IMR-90 (cell line): ENCODE measurements at regions not wholly inside any gene's neighbourhood (a gene's known extent, or its start where the extent isn't known, plus 50 kb on each side); places are given as distances from the start of the nearest gene placed in this dataset.

Experiments
- ATAC-seq: fragments of 200-7000 bp; cut with Tn5 transposase; 2 replicates; pipeline ENCODE4 v1.9.1; 2020; ENCODE audit warnings: low read depth, mild to moderate bottlenecking, moderate library complexity
- BruUV-seq: library from RNA; stranded (reverse); fragments of 400-500 nt; replicated peaks from 2 replicates; lab custom pipeline; 2021; lab: Mats Ljungman, UMichigan
- CTCF ChIA-PET: fragments of 300-600 bp; formaldehyde crosslinking; extraction: SDS; loops from one replicate; lab custom pipeline; 2021; ENCODE audit warnings: antibody characterized with exemption; lab: Yijun Ruan, JAX
- POLR2A ChIA-PET: fragments of 300-600 bp; sonication (Branson Sonifier 250); formaldehyde crosslinking; loops from one replicate; lab custom pipeline; 2022; ENCODE audit warnings: antibody characterized with exemption; ENCODE audit not compliant: unreplicated experiment; lab: Charles Lee
- DNase-seq: peaks from one replicate; pipeline ENCODE4 v3.0.0; 2013
- H2AFZ ChIP-seq: replicated peaks from 2 replicates; pipeline ENCODE3; 2013; ENCODE audit warnings: low read length, mild to moderate bottlenecking; ENCODE audit not compliant: poor library complexity
- H2AK5ac ChIP-seq: 2 replicates; pipeline ENCODE4 v1.6.1; 2013; ENCODE audit warnings: low read depth, low read length, inconsistent platforms
- H2AK9ac ChIP-seq: replicated peaks from 2 replicates; pipeline ENCODE3; 2013; ENCODE audit warnings: mild to moderate bottlenecking, low read depth, low read length, moderate library complexity; ENCODE audit not compliant: poor library complexity
- H2BK120ac ChIP-seq: 2 replicates; pipeline ENCODE4 v1.6.1; 2013; ENCODE audit warnings: low read depth, low read length, inconsistent platforms
- H2BK15ac ChIP-seq: 3 replicates; pipeline ENCODE4 v1.6.1; 2013; ENCODE audit warnings: low read depth, low read length, inconsistent platforms
- H2BK20ac ChIP-seq: 2 replicates; pipeline ENCODE4 v1.6.1; 2013; ENCODE audit warnings: low read depth, mild to moderate bottlenecking, inconsistent platforms, low read length, moderate library complexity
- H2BK5ac ChIP-seq: 2 replicates; pipeline ENCODE4 v1.6.1; 2013; ENCODE audit warnings: mild to moderate bottlenecking, low read depth, low read length, inconsistent platforms; ENCODE audit not compliant: poor library complexity, severe bottlenecking
- H3K14ac ChIP-seq: replicated peaks from 2 replicates; pipeline ENCODE4 v1.6.1; 2013; ENCODE audit warnings: low read depth, low read length, inconsistent platforms
- H3K18ac ChIP-seq: 2 replicates; pipeline ENCODE4 v1.6.1; 2013; ENCODE audit warnings: low read depth, low read length, control low read depth
- H3K23ac ChIP-seq: 2 replicates; pipeline ENCODE4 v1.6.1; 2013; ENCODE audit warnings: low read depth, low read length, inconsistent platforms
- H3K27ac ChIP-seq: 2 replicates; pipeline ENCODE4 v1.5.1; 2013; ENCODE audit warnings: mild to moderate bottlenecking, control low read depth, low read length; ENCODE audit not compliant: insufficient read depth
- H3K27me3 ChIP-seq: 2 replicates; pipeline ENCODE4 v1.6.1; 2013; ENCODE audit warnings: low read length; ENCODE audit not compliant: control insufficient read depth, insufficient read depth
- H3K36me3 ChIP-seq: 2 replicates; pipeline ENCODE4 v1.6.1; 2013; ENCODE audit warnings: low read length, mixed read lengths; ENCODE audit not compliant: control insufficient read depth, insufficient read depth
- H3K4ac ChIP-seq: 2 replicates; pipeline ENCODE4 v1.6.1; 2013; ENCODE audit warnings: low read depth, low read length, inconsistent platforms
- H3K4me1 ChIP-seq: 2 replicates; pipeline ENCODE4 v1.6.1; 2013; ENCODE audit warnings: low read length, mixed read lengths; ENCODE audit not compliant: control insufficient read depth, insufficient read depth
- H3K4me2 ChIP-seq: 2 replicates; pipeline ENCODE4 v1.6.1; 2013; ENCODE audit warnings: low read depth, mild to moderate bottlenecking, control low read depth, low read length, moderate library complexity
- H3K4me3 ChIP-seq: 2 replicates; pipeline ENCODE4 v1.5.1; 2013; ENCODE audit warnings: low read depth, mild to moderate bottlenecking, control low read depth, low read length, moderate library complexity; ENCODE audit not compliant: insufficient read depth
- H3K56ac ChIP-seq: 2 replicates; pipeline ENCODE4 v1.6.1; 2013; ENCODE audit warnings: low read length, inconsistent platforms; ENCODE audit not compliant: insufficient read depth; ENCODE audit errors: extremely low read depth
- H3K79me1 ChIP-seq, 2 experiments: 2 replicates each; pipeline ENCODE4 v1.6.1; 2013; ENCODE audit warnings: low read length in 2 of 2, inconsistent platforms in 1 of 2, low read depth in 1 of 2
- H3K9ac ChIP-seq: 2 replicates; pipeline ENCODE4 v1.6.1; 2013; ENCODE audit warnings: low read depth, low read length, control low read depth
- H3K9me1 ChIP-seq: 2 replicates; pipeline ENCODE4 v1.6.1; 2013; ENCODE audit warnings: low read length, inconsistent platforms; ENCODE audit not compliant: insufficient read depth
- H3K9me3 ChIP-seq: 2 replicates; pipeline ENCODE4 v1.6.1; 2013; ENCODE audit warnings: low read length; ENCODE audit not compliant: control insufficient read depth, insufficient read depth
- H4K20me1 ChIP-seq: 2 replicates; pipeline ENCODE4 v1.6.1; 2013; ENCODE audit warnings: low read length, inconsistent platforms; ENCODE audit not compliant: insufficient read depth
- H4K5ac ChIP-seq: 2 replicates; pipeline ENCODE4 v1.6.1; 2013; ENCODE audit warnings: mild to moderate bottlenecking, low read depth, low read length, control low read depth
- H4K8ac ChIP-seq, 2 experiments: 2 replicates each; pipeline ENCODE4 v1.6.1; 2013; ENCODE audit warnings: low read depth in 2 of 2, low read length in 2 of 2, control low read depth in 1 of 2, inconsistent platforms in 1 of 2
- H4K91ac ChIP-seq: 2 replicates; pipeline ENCODE4 v1.6.1; 2013; ENCODE audit warnings: low read depth, low read length, inconsistent platforms; ENCODE audit not compliant: insufficient read depth
- BHLHE40 ChIP-seq: fragments of 150-350 bp; IDR thresholded peaks from 2 replicates; pipeline ENCODE4 v1.6.1; 2016; ENCODE audit warnings: mild to moderate bottlenecking, low read depth, low read length
- CEBPB ChIP-seq: IDR thresholded peaks from 2 replicates; pipeline ENCODE4 v1.6.1; 2012; ENCODE audit warnings: low read depth, low read length, improper control_type of control experiment
- CHD1 ChIP-seq: IDR thresholded peaks from 2 replicates; pipeline ENCODE4 v1.6.1; 2012; ENCODE audit warnings: low read depth, low read length, improper control_type of control experiment
- FOS ChIP-seq: fragments of 150-350 bp; IDR thresholded peaks from 2 replicates; pipeline ENCODE4 v1.6.1; 2016; ENCODE audit warnings: low read depth, low read length
- MAFK ChIP-seq: IDR thresholded peaks from 2 replicates; pipeline ENCODE4 v1.6.1; 2012; ENCODE audit warnings: low read depth, low read length, improper control_type of control experiment
- MAZ ChIP-seq: IDR thresholded peaks from 2 replicates; pipeline ENCODE4 v1.6.1; 2012; ENCODE audit warnings: low read depth, mild to moderate bottlenecking, low read length, improper control_type of control experiment, moderate library complexity, borderline replicate concordance
- MXI1 ChIP-seq: IDR thresholded peaks from 2 replicates; pipeline ENCODE4 v1.6.1; 2012; ENCODE audit warnings: low read depth, mild to moderate bottlenecking, low read length, moderate library complexity, borderline replicate concordance
- NFE2L2 ChIP-seq: fragments of 150-350 bp; IDR thresholded peaks from 2 replicates; pipeline ENCODE4 v1.6.1; 2016; ENCODE audit warnings: low read depth, mild to moderate bottlenecking, low read length
- POLR2A ChIP-seq: IDR thresholded peaks from 2 replicates; pipeline ENCODE4 v1.6.1; 2012; ENCODE audit warnings: mild to moderate bottlenecking, low read depth, low read length
- RAD21 ChIP-seq: IDR thresholded peaks from 2 replicates; pipeline ENCODE4 v1.6.1; 2012; ENCODE audit warnings: low read length, improper control_type of control experiment
- RCOR1 ChIP-seq: IDR thresholded peaks from 2 replicates; pipeline ENCODE4 v1.6.1; 2012; ENCODE audit warnings: mild to moderate bottlenecking, low read length, improper control_type of control experiment; ENCODE audit not compliant: insufficient replicate concordance
- RFX5 ChIP-seq: IDR thresholded peaks from 2 replicates; pipeline ENCODE4 v1.8.0; 2012; ENCODE audit warnings: low read depth, mild to moderate bottlenecking, low read length, moderate library complexity
- SMC3 ChIP-seq: fragments of 150-350 bp; IDR thresholded peaks from 2 replicates; pipeline ENCODE4 v1.6.1; 2016; ENCODE audit warnings: low read depth, mild to moderate bottlenecking, antibody characterized with exemption, low read length, moderate library complexity
- WGBS, 2 experiments: methylation state at CpG; one replicate each; pipeline versions ENCODE4 v1.1.5 to v1.1.7; 2013; ENCODE audit warnings: missing lambda C conversion rate in 2 of 2; ENCODE audit not compliant: insufficient read length in 1 of 2; ENCODE audit errors: extremely low coverage in 2 of 2; 5-methylcytosine and 5-hydroxymethylcytosine counted together
- dilution Hi-C: fragments of 300-500 bp; cut with HindIII; formaldehyde crosslinking; loops from one replicate; pipeline ENCODE4 v1.14.3; 2018; ENCODE audit warnings: low sequenced_read_pairs; ENCODE audit not compliant: unreplicated experiment
- in situ Hi-C: fragments of 300-500 bp; cut with MboI; formaldehyde crosslinking; loops from 3 replicates; pipeline ENCODE4 v1.14.3; 2019; ENCODE audit warnings: low sequenced_read_pairs, inconsistent platforms, mixed read lengths
- intact Hi-C: fragments of 100-400 bp; cut with micrococcal nuclease; formaldehyde crosslinking; loops from 2 replicates; pipeline ENCODE4 v1.10.0; 2022
- TF ChIP-seq, protein P1 (sequence below): fragments of 150-350 bp; IDR thresholded peaks from 2 replicates; pipeline ENCODE4 v1.6.1; 2017; ENCODE audit warnings: mild to moderate bottlenecking, antibody characterized with exemption, low read length, low read depth
- TF ChIP-seq, protein P2 (sequence below): fragments of 150-350 bp; IDR thresholded peaks from 2 replicates; pipeline ENCODE4 v1.6.1; 2016; ENCODE audit warnings: low read depth, mild to moderate bottlenecking, low read length, moderate library complexity, borderline replicate concordance
- TF ChIP-seq, protein P3 (sequence below): conservative IDR thresholded peaks from 2 replicates; pipeline ENCODE4 v1.5.1; 2012; ENCODE audit warnings: mild to moderate bottlenecking, low read depth, low read length, improper control_type of control experiment

DNA sequence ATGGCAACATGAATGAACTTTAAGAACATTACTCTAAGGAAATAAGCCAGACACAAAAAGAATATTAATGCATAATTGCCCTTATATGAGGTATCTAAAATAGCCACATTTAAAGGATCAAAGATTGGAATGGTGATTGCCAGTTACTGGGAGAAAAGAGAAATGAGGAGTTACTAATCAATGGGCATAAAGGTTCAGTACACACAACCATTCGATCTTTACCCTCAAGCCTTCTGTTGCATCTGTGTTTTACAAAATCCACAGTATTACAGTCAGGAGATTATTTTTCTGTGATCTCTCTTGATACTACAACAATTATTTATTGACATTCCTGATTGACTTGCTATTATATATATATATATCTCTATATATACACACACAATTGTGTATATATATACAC is 310.0 kb upstream of the SLITRK5 start:
- POLR2A ChIA-PET: no interaction called here
- no peak overlapping the region for H2BK120ac ChIP-seq
- no peak overlapping the region for H2AK5ac ChIP-seq
- H3K4ac ChIP-seq: no peak overlapping the region
- no peak overlapping the region for H2BK5ac ChIP-seq
- no peak overlapping the region for H3K9ac ChIP-seq
- CTCF ChIA-PET: no interaction called here
- no peaks in the 10 kb centered on the region for H3K9me1 ChIP-seq
- no peak overlapping the region for H3K18ac ChIP-seq
- no peaks in the 10 kb centered on the region for H3K79me1 ChIP-seq
- no peak overlapping the region for H3K56ac ChIP-seq
- no peaks in the 10 kb centered on the region for H3K27me3 ChIP-seq
- H3K36me3 ChIP-seq: no peaks in the 10 kb centered on the region
- peaks cover 2% of the 10 kb centered on the region for H3K9me3 ChIP-seq
- H3K4me3 ChIP-seq: no peak overlapping the region
- in situ Hi-C loops (no loop called here), intact Hi-C loops (no loop called here), dilution Hi-C loops (no loop called here)
- H3K23ac ChIP-seq: no peak overlapping the region
- BruUV-seq: no TSS peak
- ATAC-seq (no peak), DNase-seq (no peak)
- H2AK9ac ChIP-seq: no peak overlapping the region
- H3K14ac ChIP-seq: no peak overlapping the region
- H4K91ac ChIP-seq: no peak overlapping the region
- no peak overlapping the region for H4K5ac ChIP-seq
- no CpG with 5 or more reads among the region's 1 CpG for WGBS, 2 experiments
- H4K8ac ChIP-seq: no peak overlapping the region
- no peaks in the 10 kb centered on the region for H3K4me1 ChIP-seq
- H3K4me2 ChIP-seq: no peak overlapping the region
- H4K20me1 ChIP-seq: no peaks in the 10 kb centered on the region
- no peak overlapping the region for H2BK20ac ChIP-seq
- H2BK15ac ChIP-seq: no peak overlapping the region
- TF ChIP-seq RCOR1 (no peak), NFE2L2 (no peak), BHLHE40 (no peak), MAFK (no peak), RFX5 (no peak), FOS (no peak), CEBPB (no peak), POLR2A (no peak), CHD1 (no peak), RAD21 (no peak), MXI1 (no peak), SMC3 (no peak), MAZ (no peak)
- TF ChIP-seq, protein P1, sequence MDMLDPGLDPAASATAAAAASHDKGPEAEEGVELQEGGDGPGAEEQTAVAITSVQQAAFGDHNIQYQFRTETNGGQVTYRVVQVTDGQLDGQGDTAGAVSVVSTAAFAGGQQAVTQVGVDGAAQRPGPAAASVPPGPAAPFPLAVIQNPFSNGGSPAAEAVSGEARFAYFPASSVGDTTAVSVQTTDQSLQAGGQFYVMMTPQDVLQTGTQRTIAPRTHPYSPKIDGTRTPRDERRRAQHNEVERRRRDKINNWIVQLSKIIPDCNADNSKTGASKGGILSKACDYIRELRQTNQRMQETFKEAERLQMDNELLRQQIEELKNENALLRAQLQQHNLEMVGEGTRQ: no peak
- TF ChIP-seq, protein P2, sequence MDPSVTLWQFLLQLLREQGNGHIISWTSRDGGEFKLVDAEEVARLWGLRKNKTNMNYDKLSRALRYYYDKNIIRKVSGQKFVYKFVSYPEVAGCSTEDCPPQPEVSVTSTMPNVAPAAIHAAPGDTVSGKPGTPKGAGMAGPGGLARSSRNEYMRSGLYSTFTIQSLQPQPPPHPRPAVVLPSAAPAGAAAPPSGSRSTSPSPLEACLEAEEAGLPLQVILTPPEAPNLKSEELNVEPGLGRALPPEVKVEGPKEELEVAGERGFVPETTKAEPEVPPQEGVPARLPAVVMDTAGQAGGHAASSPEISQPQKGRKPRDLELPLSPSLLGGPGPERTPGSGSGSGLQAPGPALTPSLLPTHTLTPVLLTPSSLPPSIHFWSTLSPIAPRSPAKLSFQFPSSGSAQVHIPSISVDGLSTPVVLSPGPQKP: no peak
- TF ChIP-seq, protein P3, sequence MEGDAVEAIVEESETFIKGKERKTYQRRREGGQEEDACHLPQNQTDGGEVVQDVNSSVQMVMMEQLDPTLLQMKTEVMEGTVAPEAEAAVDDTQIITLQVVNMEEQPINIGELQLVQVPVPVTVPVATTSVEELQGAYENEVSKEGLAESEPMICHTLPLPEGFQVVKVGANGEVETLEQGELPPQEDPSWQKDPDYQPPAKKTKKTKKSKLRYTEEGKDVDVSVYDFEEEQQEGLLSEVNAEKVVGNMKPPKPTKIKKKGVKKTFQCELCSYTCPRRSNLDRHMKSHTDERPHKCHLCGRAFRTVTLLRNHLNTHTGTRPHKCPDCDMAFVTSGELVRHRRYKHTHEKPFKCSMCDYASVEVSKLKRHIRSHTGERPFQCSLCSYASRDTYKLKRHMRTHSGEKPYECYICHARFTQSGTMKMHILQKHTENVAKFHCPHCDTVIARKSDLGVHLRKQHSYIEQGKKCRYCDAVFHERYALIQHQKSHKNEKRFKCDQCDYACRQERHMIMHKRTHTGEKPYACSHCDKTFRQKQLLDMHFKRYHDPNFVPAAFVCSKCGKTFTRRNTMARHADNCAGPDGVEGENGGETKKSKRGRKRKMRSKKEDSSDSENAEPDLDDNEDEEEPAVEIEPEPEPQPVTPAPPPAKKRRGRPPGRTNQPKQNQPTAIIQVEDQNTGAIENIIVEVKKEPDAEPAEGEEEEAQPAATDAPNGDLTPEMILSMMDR: no peak
- no peak overlapping the region for H3K27ac ChIP-seq
- no peak overlapping the region for H2AFZ ChIP-seq
